ENCODE measurements at regions not wholly inside any gene's neighbourhood (a gene's known extent, or its start where the extent isn't known, plus 50 kb on each side); places are given as distances from the start of the nearest gene placed in this dataset.

DNA sequence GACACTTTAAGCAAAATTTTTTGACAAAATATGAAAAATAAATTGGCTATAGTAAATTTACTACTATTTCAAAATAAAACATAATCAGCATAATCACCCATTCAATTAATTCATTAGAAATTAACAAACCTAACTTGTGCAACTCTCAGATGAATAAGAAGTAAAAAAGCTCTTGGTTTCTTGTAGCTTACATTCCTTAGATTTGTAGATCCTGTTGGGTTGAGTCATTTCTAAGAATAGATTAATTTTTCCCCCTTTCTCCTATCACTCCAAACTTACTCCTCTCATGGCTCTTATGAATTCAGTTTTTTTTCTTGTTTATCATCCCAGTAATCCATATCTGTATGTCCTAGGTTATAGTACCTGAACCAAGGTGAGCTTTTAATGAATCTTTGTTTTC lies 230.9 kb upstream of the LRIG3 start:
- TF ChIP-seq, protein P1, sequence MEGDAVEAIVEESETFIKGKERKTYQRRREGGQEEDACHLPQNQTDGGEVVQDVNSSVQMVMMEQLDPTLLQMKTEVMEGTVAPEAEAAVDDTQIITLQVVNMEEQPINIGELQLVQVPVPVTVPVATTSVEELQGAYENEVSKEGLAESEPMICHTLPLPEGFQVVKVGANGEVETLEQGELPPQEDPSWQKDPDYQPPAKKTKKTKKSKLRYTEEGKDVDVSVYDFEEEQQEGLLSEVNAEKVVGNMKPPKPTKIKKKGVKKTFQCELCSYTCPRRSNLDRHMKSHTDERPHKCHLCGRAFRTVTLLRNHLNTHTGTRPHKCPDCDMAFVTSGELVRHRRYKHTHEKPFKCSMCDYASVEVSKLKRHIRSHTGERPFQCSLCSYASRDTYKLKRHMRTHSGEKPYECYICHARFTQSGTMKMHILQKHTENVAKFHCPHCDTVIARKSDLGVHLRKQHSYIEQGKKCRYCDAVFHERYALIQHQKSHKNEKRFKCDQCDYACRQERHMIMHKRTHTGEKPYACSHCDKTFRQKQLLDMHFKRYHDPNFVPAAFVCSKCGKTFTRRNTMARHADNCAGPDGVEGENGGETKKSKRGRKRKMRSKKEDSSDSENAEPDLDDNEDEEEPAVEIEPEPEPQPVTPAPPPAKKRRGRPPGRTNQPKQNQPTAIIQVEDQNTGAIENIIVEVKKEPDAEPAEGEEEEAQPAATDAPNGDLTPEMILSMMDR (IDR thresholded peaks at IDR 0.05), result no peak
- TF ChIP-seq POLR2A (IDR thresholded peaks at IDR 0.05), result no peak

Measured in esophagus squamous epithelium (tissue), 4 donors.